Smooth muscle cell of the brain vasculature (primary cell): ENCODE measurements at regions not wholly inside any gene's neighbourhood (a gene's known extent, or its start where the extent isn't known, plus 50 kb on each side); places are given as distances from the start of the nearest gene placed in this dataset.

Source experiments
- DNase-seq: peaks from one replicate; pipeline ENCODE4 v3.0.0-alpha.2; 2012; ENCODE audit warnings: low read depth, low spot score

DNA sequence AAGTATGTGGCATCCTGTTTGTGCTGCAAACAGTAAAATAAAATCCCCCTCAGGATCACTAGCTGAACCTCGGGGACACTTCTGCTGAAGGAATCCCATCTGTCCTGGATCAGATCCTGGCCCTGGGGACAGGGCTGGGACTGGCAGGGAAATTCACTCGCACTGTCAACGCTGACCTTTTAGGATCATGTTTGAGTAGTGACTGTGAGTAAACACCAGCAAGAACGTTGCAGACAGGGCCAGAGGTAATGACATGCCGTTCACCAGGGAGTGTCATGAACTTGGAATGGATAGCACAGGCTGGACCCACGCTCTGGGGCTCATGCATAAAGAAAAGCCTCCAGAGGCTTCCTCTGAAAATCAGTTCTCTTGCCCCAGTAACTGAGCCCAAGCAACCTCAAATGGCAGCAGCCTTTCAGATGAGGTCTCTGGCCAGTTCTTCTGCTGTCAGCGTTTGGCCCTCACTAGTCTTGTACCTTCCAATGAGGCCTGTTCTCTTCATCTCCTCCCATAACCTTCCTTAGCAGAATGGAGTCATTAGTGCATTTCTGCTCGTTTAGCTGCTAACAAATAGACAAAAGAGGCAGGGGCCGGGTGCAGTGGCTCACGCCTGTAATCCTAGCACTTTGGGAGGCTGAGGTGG lies 51.0 kb upstream of the BARX2 start:
- no peak for DNase-seq

DNA sequence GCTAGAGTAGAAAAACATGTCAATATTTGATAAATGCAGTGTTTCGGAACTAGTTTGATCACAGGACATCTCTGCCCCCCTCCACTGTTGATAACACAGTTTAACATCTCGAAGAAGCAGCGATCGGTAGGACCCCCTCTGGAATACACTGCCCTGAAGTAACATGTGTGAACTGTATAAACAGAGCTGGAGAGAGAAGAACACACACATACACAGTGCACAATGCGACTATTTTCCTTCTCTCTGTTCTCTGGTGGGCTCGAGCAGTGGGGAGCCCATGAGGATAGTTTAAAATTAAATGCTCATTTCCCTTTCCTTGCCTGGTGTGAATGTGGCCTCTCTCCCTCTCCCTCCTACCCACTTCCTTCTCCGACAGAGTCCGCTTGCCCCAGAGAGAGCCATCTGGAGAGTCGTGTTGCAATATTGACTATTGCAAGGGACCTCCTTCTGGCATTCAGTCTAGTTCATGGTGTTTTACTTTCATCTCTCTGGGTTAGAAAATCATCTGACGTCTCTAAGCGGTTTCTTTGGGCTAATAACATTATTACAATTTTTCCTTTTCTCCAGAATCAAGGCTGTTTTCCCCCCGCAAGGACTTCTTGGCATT lies 51.6 kb upstream of the BARX2 start:
- DNase-seq, result peak; percentile 43

DNA sequence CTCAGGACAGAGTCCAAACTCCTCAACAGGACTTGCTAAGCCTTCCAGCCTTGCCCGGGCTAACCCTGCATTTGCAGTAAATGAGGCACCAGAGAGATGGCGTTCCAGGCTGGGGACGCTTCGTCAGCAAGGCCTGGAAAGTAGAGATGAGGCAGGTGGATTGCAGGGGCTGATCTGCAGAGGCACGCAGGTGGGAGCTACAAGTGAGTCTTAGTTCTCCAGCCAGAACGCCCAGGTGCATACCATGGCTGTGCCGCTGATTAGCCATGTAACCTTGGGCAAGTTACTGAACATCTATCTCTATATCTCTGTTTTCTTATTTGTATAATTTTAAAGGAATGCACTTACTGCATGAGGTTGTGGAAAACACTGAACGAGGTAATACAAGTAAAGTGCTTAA lies 52.7 kb upstream of the BARX2 start:
- DNase-seq, result no peak

DNA sequence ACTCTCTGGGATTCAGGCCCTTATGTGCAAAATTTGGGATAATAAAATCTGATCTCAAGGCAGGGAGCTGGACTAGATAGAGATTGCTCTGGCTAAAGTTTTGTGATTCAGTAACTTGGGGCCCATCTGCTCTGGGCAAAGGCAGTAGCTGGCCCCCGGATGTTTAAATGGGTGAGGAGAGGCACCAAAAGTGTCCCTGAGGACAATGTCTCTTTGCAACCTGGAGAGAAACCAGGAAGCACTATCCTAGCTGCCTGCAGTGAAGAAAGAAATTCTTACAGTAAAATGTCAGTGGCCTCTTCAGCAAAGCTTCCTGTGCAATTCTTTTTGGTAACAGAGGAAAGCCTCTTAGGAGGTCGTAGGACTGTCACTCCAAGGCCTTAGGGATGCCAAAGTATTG lies 54.6 kb upstream of the BARX2 start:
- no peak for DNase-seq

DNA sequence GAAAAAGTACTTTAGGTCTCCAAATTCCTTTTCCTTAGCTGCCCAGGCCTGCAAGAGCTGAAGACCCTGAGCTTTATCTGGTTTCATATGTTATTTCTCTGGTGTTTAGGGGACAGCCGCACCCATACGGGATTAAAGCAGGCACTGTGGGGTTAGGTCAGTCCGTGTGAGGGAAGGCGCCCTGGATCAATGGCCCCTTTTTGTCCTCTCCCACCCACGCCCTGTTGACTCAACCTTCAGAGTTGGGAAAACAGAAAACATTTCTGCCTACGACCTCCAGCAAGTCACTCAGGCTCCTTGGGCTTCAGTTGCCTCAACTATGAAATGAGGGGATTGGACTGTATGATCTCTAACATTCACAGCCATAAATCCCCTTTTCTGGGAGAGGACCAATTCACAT lies 55.2 kb upstream of the BARX2 start:
- DNase-seq, result no peak

DNA sequence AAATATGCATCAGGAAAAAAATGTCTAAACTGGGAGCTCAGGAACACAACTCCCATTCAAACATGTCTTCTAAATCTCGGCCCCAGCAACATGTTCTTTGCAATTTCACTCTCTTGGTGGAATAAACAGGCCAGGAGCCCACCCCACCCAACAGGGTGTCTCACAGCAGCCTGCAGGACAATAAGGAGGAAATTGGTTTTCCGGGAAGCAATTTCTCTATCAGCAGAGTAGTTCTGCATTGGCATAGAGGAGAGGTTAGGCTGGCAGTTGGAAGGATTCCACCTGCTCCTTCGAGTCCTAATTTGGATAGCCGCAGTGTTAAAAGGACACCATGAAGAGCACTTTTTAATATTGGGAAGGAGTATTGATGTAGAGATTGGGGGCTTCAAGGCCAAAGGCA lies 55.9 kb upstream of the BARX2 start:
- DNase-seq, result no peak

DNA sequence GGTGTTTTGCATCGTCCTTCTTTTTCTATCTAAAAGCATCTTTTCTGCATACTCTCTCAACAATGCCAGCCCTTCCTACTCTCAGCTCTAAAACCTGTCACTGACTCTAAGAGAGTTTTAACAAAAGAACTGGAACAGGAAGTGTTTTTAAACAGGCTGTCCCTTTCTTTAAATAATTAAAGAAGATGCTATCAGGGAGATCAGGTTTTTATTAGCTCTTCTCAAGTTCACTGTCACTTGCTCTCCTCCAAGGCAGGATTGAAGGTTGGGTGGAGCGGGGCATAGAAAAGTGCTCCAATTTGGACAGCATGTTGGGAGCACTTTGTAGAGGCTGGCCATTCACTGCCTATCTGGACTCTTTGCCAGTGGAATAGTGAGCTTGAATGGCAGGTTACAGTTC lies 56.4 kb upstream of the BARX2 start:
- no peak for DNase-seq

DNA sequence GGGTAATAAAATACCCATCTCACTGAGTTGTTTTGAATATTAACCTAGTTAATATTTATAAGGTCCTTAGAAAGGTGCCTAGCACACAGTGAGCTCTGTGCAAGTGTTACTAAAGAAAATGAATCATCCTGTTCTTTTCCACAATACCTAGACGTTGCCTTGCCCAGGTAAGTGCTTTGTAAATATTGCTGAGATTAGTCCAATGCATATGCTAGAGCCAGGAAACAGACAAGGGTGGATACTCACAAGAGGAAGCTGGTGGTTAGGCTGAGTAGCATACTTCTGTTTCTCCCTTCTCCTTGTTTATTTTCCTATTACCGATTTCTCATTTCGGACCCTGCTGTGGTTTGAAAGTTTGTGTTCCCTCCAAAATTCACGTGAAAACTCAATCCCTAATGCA lies 58.1 kb upstream of the BARX2 start:
- no peak for DNase-seq

DNA sequence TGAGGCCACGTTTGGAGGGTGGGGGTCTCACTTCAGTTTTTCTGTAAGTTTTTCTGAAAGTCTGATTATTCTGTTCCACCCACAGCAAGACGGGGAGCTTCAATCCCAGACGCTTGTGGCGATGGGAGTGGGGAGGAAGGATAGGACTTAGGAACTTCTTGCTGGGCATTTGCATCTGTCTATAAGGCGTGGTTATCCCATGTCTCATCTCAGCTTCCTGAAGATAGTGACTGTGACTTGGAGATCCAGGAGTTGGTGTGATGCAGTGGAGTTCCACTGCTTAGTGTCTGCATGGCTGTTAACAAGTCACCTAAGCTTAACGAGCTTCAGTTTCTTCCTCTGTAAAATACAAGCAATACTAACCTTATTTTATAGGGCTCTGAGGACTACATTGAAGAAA lies 58.9 kb upstream of the BARX2 start:
- no peak for DNase-seq

DNA sequence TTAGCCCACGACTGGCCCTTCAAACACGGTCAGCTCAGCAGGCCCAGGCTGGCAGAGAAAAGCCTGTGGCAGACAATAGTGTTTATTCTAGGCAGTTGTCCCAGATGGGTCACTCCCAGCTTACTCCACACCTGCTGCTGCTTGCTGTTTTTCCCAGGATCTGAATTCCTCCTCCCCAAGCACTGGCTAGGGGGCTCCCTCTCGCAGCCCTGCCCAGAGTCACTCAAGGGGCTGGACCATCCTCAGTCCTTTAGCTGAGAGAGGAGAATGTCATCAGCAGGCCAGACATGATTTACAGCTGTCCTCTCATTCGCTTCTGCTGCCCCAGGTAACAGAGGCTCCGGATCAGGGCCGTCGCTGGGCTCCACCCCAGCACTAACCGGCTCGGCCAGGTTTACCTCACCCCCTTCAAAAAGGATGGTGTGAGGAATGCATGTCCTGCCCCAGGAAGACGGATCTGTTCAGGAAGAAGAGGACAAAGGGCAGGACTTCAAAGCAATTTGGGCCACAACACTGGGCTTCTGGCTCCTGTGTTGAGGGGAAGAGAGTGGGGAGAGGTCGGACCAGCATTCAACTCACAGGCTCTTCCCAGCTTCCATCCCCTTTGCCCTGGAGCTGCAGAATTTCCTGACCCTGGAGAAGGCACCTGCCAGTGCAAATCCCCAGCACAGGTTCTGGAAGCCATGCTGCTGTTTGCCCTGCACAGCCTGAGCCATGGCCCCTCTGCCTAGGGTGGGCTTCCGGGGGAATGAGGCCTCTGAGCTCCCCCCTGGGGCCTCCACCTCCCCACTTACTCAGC lies 59.7 kb upstream of the BARX2 start:
- no peak for DNase-seq

DNA sequence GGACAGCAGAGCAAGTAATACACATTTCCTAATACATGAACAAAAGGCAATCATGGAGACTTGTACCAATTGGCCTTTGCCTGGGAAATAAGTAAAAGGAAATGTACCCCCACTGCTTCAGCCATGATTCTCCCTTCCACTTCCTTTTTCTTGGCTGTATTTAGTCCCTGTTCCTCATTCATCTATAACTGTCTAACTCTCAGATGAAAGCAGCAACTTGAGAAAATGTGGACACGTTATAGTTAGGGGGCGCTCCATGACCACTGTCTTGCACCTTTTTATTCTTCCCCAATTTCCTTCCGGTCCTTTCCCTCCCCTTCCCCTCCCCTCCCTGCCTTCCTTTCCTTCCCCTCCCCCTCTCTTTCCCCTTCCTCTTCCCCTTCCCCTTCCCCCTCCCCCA lies 61.3 kb upstream of the BARX2 start:
- no peak for DNase-seq

DNA sequence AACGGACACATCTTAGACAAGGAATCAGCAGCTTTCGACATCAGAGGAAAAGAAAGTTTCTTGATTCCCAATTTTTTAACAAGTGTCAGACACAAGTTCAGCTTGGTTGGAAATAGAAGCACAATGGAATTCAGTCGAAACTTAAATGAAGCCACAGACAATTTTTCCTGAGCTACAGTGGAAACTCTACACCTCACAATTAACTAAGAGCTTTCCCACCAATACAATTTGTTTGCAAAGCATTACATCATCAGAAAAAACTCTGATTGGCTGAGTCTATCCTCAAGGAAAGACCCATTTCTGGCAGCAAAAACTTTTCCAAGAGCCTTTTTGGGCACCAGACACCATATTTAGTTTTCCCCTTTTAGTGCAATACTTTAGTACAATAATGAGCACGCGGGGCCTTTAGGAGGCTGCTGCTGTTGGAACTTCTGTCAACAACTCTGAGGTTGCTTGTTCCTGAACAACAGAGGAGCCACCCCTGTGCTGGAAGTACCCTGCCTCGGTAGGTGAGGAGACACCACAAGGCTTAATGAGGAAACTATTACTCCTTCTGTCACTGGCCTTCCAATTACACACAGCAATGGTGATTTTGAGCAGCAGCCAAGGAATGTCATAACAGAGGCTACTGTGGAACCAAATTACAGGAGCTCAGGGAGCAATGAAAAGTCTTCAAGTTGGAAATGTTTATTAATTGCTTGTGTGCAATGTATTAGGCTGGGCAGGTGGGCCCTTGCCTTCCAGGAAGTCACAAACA lies 61.9 kb upstream of the BARX2 start:
- no peak for DNase-seq

DNA sequence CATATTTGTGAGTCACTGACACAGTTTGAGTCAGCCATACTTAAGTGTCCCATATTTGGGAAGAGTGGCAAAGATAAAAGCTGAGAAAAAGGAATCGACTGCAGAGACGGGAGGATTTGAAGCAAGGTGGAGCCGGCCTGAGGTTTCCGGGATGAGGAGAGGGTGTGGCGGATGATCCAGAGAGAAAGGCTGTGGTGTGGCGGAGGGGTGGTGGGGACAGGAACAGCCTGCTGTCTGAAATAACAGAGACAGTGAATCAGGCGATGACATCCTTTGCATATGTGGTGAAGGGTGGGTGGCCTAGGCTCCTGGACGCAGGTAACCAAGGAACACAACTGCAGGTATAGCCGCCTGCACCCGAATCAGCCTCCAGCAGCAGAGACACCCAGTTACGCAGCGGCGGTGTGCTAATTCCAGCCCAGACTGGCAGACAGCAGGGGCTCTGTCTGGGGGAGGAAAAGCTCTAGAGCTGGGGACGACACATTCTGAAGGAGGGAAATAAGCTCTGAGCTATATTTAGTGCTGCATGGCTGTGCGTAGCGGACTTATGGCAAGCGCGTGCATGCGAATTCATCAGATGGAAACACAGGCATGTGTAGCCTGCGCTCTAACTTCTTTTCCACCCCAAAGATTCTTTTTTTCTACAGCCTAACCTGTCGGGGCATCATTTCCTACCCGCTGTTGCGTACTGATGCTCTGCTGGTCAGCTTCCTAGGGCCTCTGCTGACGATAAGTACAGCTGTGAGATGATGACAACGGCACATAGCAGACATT lies 62.7 kb upstream of the BARX2 start:
- DNase-seq, result no peak

DNA sequence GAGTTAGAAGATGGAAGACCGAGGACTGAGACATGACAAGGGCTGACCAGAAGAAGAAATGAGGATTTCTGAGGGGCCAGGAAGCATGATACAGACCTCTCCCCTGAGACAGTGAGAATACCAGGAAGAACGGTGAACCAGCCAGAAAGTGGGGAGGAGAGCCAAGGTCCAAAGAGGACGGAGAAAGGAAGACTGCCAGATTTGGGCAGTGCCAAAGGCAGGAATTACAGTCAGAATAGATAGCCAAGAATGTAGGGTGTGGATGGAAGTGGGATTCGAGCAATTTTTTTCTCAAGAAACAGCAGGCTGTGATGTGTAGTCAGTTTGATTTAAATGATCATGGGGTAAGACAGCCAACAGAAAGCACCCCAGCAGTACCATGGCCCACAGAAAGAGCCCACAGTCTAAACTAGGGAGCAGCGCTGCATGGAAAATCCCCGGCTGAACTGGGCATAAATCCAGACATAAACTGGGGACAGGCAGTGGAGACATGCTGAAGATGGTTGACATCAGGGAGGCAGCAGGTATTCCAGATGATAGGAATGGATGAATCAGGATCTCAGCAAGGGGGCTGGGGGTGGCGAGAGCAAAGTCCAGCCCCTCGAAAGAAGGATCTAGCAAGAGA lies 67.3 kb upstream of the BARX2 start:
- no peak for DNase-seq

DNA sequence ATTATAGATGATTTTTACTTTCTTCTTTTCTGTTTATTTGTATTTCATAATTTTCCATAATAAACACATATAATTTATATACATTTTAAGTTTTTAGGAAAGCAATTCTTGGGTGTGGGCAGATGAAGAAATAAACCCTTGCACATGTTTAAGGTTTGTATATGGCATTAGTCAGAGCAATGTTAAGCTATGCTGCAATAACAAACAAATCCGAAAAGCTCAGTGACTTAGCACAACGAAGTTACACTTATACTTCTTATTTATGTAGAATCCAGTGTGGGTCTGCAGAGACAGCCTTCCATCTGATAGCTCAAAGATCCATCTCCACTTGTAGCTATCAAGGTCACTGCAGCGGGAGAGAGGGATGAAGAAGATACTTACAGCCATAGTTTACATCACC lies 68.5 kb upstream of the BARX2 start:
- DNase-seq, result no peak

DNA sequence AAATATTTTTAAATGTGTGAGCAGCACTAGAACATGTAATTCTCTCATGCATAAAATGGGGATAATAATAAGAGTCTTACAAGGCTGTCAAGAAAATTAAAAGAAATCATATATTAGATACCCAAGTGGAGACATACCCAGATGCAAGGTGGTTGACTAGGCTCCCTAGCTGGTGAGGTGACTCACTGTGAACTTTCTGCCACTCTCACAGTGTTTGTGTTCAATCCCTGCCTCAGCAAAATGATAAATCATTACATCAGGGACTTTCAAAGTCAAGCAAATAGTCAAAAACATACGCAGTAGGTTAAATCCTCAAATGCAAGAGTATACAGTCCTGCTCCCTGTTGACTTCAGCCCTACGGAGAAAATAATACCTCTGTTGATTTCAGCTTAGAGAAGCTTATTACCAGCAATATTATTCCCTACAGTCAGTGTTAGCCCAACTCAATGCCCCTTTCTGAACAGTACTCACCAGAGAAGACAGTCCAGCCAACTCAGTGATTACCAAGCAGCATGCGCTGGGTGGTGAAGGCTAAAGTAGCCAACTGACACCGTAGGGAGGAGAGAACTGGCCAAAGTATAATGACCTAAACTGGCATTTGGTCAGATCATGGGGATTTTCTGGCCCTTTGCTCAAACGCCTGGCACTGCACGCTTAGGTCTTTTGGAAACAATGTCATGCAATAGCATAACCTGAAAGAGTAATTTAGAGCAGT lies 73.1 kb upstream of the BARX2 start:
- DNase-seq, result no peak

DNA sequence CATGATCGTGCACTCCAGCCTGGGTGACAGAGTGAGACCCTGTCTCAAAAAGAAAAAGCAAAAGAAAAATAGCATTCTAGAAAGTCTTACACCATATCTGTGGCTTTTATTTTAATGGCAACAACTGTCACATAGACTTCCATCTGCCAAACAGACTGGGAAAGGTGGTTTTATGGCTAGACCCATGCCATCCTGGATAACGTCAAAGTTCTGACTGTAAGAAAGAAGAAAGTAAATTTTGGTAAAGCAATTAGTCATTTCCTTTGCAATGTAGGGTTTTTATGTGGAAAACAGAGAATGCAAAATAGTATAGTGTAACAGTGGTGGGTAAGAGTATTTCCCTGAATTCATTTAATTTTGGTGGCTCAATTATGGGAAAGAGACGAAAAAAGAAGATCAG lies 75.5 kb upstream of the BARX2 start:
- no peak for DNase-seq

DNA sequence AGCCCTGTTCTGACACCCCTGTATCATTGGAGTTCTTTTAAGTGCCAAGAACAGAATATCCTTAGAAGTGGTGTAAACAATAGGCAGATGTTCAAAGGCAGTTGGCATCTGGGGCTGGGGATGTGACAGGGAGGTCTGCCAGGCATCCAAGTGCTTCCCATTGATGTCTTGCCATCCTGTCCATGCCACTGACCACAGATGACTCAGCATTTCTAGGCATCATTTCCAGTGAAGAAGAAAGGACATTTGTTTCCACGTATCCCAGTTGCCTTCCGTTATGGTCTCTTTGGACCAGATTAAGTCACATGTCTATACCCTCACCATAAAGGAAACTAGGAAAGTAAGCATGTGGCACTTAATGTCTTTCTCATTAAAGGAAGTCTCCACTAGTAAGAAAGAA lies 76.7 kb upstream of the BARX2 start:
- no peak for DNase-seq

DNA sequence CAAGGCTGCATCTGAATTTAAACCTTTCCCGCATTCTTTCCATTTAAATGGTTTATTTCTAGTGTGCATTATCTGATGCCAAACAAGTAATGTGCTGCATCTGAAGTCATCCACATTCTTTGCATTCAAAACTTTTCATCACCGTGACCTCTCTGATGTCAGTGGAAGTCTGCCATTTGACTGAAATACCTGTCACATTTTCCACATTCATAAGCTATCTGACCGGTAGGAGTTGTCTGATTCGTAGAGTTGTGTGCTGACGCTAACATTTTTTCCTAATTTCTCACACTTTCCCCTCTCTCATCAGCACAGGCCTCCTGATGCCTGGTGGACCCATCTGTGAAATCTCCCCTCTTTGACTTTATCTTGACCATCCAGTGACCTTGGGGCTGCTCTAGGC lies 79.9 kb upstream of the BARX2 start:
- no peak for DNase-seq

DNA sequence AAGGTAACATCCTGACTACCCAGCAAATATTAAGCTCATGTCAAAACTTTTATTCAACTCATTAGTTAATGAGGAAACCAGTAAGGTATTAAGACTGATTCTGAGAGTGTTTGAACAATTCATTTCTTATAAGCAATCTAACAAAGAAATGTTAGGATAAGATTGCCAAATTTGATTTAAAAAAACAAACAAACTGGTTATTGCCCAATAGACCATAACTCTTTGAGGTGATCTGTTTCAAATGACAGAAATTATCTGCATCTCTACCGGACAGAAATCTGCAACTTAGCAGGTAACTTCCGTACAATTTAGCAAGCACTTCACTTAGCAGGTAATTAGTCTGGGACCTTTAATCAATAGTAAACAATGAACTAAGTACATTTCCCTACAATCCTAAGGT lies 82.9 kb upstream of the BARX2 start:
- DNase-seq, result no peak

DNA sequence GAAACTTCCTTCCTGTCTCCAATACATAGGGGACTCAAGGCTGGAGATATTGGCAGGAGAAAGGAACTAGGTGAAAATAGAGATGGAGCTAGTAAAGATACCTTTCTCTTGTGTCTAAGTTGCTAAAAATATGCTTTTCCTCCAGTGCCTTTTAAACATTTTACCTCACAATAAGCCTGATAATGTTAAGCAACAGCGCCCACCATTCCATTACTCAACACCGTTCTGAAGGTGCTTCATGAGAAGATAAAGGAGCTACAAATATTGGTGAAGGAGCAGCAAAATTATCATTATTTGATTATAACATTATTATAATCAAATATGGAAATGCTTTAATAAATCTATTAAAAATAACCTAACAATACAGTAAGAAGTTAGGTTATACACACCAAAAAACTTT lies 83.6 kb upstream of the BARX2 start:
- DNase-seq, result no peak
